MM.1S (cell line): ENCODE measurements at regions not wholly inside any gene's neighbourhood (a gene's known extent, or its start where the extent isn't known, plus 50 kb on each side); places are given as distances from the start of the nearest gene placed in this dataset.

Experiments
- DNase-seq: peaks from one replicate; pipeline ENCODE4 v3.0.0-alpha.2; 2015
- H2AFZ ChIP-seq: fragments of 300-600 bp; sonication (generic); 2 replicates; pipeline ENCODE4 v1.6.0; 2016; ENCODE audit warnings: antibody characterized with exemption, low read length
- H3F3A ChIP-seq: fragments of 300-600 bp; sonication (generic); 2 replicates; pipeline ENCODE4 v1.6.1; 2016; ENCODE audit warnings: mild to moderate bottlenecking, antibody characterized with exemption, low read length, moderate library complexity, mixed read lengths; ENCODE audit not compliant: insufficient read depth
- H3K27ac ChIP-seq: fragments of 300-600 bp; sonication (generic); 2 replicates; pipeline ENCODE4 v1.5.1; 2016; ENCODE audit warnings: mild to moderate bottlenecking, low read length
- H3K27me3 ChIP-seq: fragments of 300-600 bp; sonication (generic); replicated peaks from 2 replicates; pipeline ENCODE4 v1.6.0; 2016; ENCODE audit warnings: low read length; ENCODE audit not compliant: insufficient read depth
- H3K36me3 ChIP-seq: fragments of 300-600 bp; sonication (generic); replicated peaks from 2 replicates; pipeline ENCODE4 v1.6.1; 2016; ENCODE audit warnings: mild to moderate bottlenecking, low read length, mixed read lengths; ENCODE audit not compliant: insufficient read depth
- H3K4me1 ChIP-seq: fragments of 300-600 bp; sonication (generic); 2 replicates; pipeline ENCODE4 v1.6.1; 2016; ENCODE audit warnings: low read length, mixed read lengths
- H3K4me2 ChIP-seq: fragments of 300-600 bp; sonication (generic); 2 replicates; pipeline ENCODE4 v1.6.0; 2016; ENCODE audit warnings: low read depth, low read length
- H3K4me3 ChIP-seq: fragments of 300-600 bp; sonication (generic); 2 replicates; pipeline ENCODE4 v1.5.1; 2016; ENCODE audit warnings: low read length, mixed read lengths
- H3K79me2 ChIP-seq: fragments of 300-600 bp; sonication (generic); 2 replicates; pipeline ENCODE4 v1.6.1; 2016; ENCODE audit warnings: mixed run types, low read length, mixed read lengths
- H3K9ac ChIP-seq: fragments of 300-600 bp; sonication (generic); 2 replicates; pipeline ENCODE4 v1.6.1; 2016; ENCODE audit warnings: low read length, mixed read lengths
- H3K9me2 ChIP-seq: fragments of 300-600 bp; sonication (generic); replicated peaks from 2 replicates; pipeline ENCODE4 v1.6.1; 2016; ENCODE audit warnings: mild to moderate bottlenecking, low read length, mixed read lengths; ENCODE audit not compliant: insufficient read depth
- H3K9me3 ChIP-seq: fragments of 300-600 bp; sonication (generic); replicated peaks from 2 replicates; pipeline ENCODE4 v1.6.1; 2016; ENCODE audit warnings: mild to moderate bottlenecking, low read length, mixed read lengths; ENCODE audit not compliant: insufficient read depth
- H4K20me1 ChIP-seq: fragments of 300-600 bp; sonication (generic); 2 replicates; pipeline ENCODE4 v1.6.1; 2016; ENCODE audit warnings: mild to moderate bottlenecking, low read length, moderate library complexity, mixed read lengths; ENCODE audit not compliant: insufficient read depth
- CTCF ChIP-seq: fragments of 300-600 bp; sonication (generic); IDR thresholded peaks from 2 replicates; pipeline ENCODE4 v1.5.1; 2016; ENCODE audit warnings: antibody characterized with exemption, low read length, mixed read lengths
- EZH2 ChIP-seq: fragments of 300-600 bp; sonication (generic); optimal IDR thresholded peaks from 2 replicates; pipeline ENCODE3; 2017; ENCODE audit warnings: low read depth, mild to moderate bottlenecking, antibody characterized with exemption, low read length, mixed read lengths
- EZH2phosphoT487 ChIP-seq: fragments of 300-600 bp; sonication (generic); IDR thresholded peaks from 2 replicates; pipeline ENCODE4 v1.6.1; 2018; ENCODE audit warnings: antibody characterized with exemption, low read length

GRCh38 chr3:162555761-162556160 lies 1059.2 kb downstream of the OTOL1 start:
- Histone ChIP-seq H3K79me2 (no peaks in the 10 kb centered on the region), H3K4me1 (no peaks in the 10 kb centered on the region)

GRCh38 chr3:162558016-162558415 lies 1061.4 kb downstream of the OTOL1 start:
- no peaks in the 10 kb centered on the region for H3K9me3 ChIP-seq
- no peak overlapping the region for H3K27ac ChIP-seq

More at GRCh38 chr3:162555761-162556160, 1059.2 kb downstream of the OTOL1 start:
- no peak overlapping the region for H3K4me3 ChIP-seq
- H3K9me3 ChIP-seq: no peaks in the 10 kb centered on the region
- H3K9ac ChIP-seq: no peak overlapping the region
- no peak overlapping the region for H3K4me2 ChIP-seq
- no peak overlapping the region for H3K27ac ChIP-seq
- no peaks in the 10 kb centered on the region for H4K20me1 ChIP-seq
- H3K36me3 ChIP-seq: no peaks in the 10 kb centered on the region
- no peaks in the 10 kb centered on the region for H3F3A ChIP-seq
- H3K9me2 ChIP-seq: no peaks in the 10 kb centered on the region
- no peak for TF ChIP-seq CTCF
- TF ChIP-seq EZH2: no peak
- no peak for TF ChIP-seq EZH2phosphoT487
- no peaks in the 10 kb centered on the region for H3K27me3 ChIP-seq
- no peak overlapping the region for H2AFZ ChIP-seq
- DNase-seq: no peak

GRCh38 chr3:162568706-162569105 lies 1072.1 kb downstream of the OTOL1 start:
- no peaks in the 10 kb centered on the region for H3K4me1 ChIP-seq
- no peak overlapping the region for H3K4me2 ChIP-seq
- no peaks in the 10 kb centered on the region for H3F3A ChIP-seq
- H3K9me3 ChIP-seq: no peaks in the 10 kb centered on the region
- H3K27ac ChIP-seq: no peak overlapping the region
- H3K27me3 ChIP-seq: no peaks in the 10 kb centered on the region
- no peak overlapping the region for H2AFZ ChIP-seq
- H3K9me2 ChIP-seq: no peaks in the 10 kb centered on the region
- no peak overlapping the region for H3K9ac ChIP-seq
- no peak for DNase-seq
- H3K4me3 ChIP-seq: no peak overlapping the region
- TF ChIP-seq EZH2phosphoT487: no peak
- TF ChIP-seq EZH2: no peak
- TF ChIP-seq CTCF: no peak
- H3K79me2 ChIP-seq: no peaks in the 10 kb centered on the region
- H4K20me1 ChIP-seq: no peaks in the 10 kb centered on the region
- no peaks in the 10 kb centered on the region for H3K36me3 ChIP-seq

More at GRCh38 chr3:162558016-162558415, 1061.4 kb downstream of the OTOL1 start:
- Histone ChIP-seq H3K4me3 (no peak overlapping the region), H3K4me1 (no peaks in the 10 kb centered on the region), H2AFZ (no peak overlapping the region), H4K20me1 (no peaks in the 10 kb centered on the region), H3K36me3 (no peaks in the 10 kb centered on the region), H3K27me3 (no peaks in the 10 kb centered on the region), H3K79me2 (no peaks in the 10 kb centered on the region), H3K9me2 (no peaks in the 10 kb centered on the region), H3K9ac (no peak overlapping the region), H3F3A (no peaks in the 10 kb centered on the region), H3K4me2 (no peak overlapping the region)
- DNase-seq: no peak
- TF ChIP-seq EZH2phosphoT487 (no peak), CTCF (no peak), EZH2 (no peak)
